NCI-H2029 (cell line): ENCODE measurements at regions not wholly inside any gene's neighbourhood (a gene's known extent, or its start where the extent isn't known, plus 50 kb on each side); places are given as distances from the start of the nearest gene placed in this dataset.

ENCODE experiments used
- DNase-seq: peaks from one replicate; lab custom pipeline; 2025; lab: John Stamatoyannopoulos, UW

- DNase-seq: no peak
Measured at GRCh38 chr10:33126742-33127141, 168.7 kb upstream of the ITGB1 start.

GRCh38 chr10:33125522-33126517 lies 167.8 kb upstream of the ITGB1 start:
- DNase-seq: no peak

GRCh38 chr10:33125111-33125510 lies 167.1 kb upstream of the ITGB1 start:
- no peak for DNase-seq

GRCh38 chr10:33123680-33124079 lies 165.7 kb upstream of the ITGB1 start:
- DNase-seq: no peak

GRCh38 chr10:33122014-33122809 lies 164.2 kb upstream of the ITGB1 start:
- DNase-seq: no peak

- DNase-seq: no peak
Measured at GRCh38 chr10:33120700-33121099, 162.7 kb upstream of the ITGB1 start.

- no peak for DNase-seq
Measured at GRCh38 chr10:33120275-33120674, 162.2 kb upstream of the ITGB1 start.

GRCh38 chr10:33117816-33118215 lies 159.8 kb upstream of the ITGB1 start:
- DNase-seq: no peak

- no peak for DNase-seq
Measured at GRCh38 chr10:33117230-33117629, 159.2 kb upstream of the ITGB1 start.

GRCh38 chr10:33115738-33116719 lies 158.0 kb upstream of the ITGB1 start:
- no peak for DNase-seq

GRCh38 chr10:33114451-33114952 lies 156.5 kb upstream of the ITGB1 start:
- no peak for DNase-seq

- DNase-seq: no peak
Measured at GRCh38 chr10:33113466-33113865, 155.4 kb upstream of the ITGB1 start.

- no peak for DNase-seq
Measured at GRCh38 chr10:33112831-33113455, 154.9 kb upstream of the ITGB1 start.

- no peak for DNase-seq
Measured at GRCh38 chr10:33111488-33112051, 153.5 kb upstream of the ITGB1 start.

GRCh38 chr10:33109788-33110469 lies 151.9 kb upstream of the ITGB1 start:
- DNase-seq: no peak

GRCh38 chr10:33109384-33109783 lies 151.4 kb upstream of the ITGB1 start:
- no peak for DNase-seq

GRCh38 chr10:33107953-33108352 lies 149.9 kb upstream of the ITGB1 start:
- DNase-seq: no peak

GRCh38 chr10:33106767-33107166 lies 148.7 kb upstream of the ITGB1 start:
- DNase-seq: no peak

GRCh38 chr10:33103863-33104379 lies 145.9 kb upstream of the ITGB1 start:
- DNase-seq: no peak

GRCh38 chr10:33102071-33102470 lies 144.0 kb upstream of the ITGB1 start:
- DNase-seq: no peak
